Caco-2 (cell line): ENCODE measurements at regions not wholly inside any gene's neighbourhood (a gene's known extent, or its start where the extent isn't known, plus 50 kb on each side); places are given as distances from the start of the nearest gene placed in this dataset.
"Not testable (repeated sequence)": the region's sequence is repeated elsewhere in the genome, so short reads cannot be mapped to it uniquely, and the experiment has no call there.

Experiments
- BruUV-seq: library from RNA; stranded (reverse); fragments of 400-500 nt; replicated peaks from 2 replicates; lab custom pipeline; 2021; lab: Mats Ljungman, UMichigan
- CTCF ChIA-PET: fragments of 300-600 bp; sonication (Branson Sonifier 250); formaldehyde crosslinking; loops from one replicate; lab custom pipeline; 2022; ENCODE audit warnings: antibody characterized with exemption; lab: Charles Lee
- POLR2A ChIA-PET: fragments of 300-600 bp; sonication (Branson Sonifier 250); formaldehyde crosslinking; loops from one replicate; lab custom pipeline; 2022; ENCODE audit warnings: antibody characterized with exemption; lab: Charles Lee
- DNase-seq, 2 experiments: peaks; one replicate each; pipeline versions ENCODE4 v3.0.0 to v3.0.0-alpha.2; 2020 to 2022
- H3K27me3 ChIP-seq: replicated peaks from 2 replicates; pipeline ENCODE4 v1.6.0; 2011; ENCODE audit warnings: low read length; ENCODE audit not compliant: control insufficient read depth, insufficient read depth
- H3K36me3 ChIP-seq: 2 replicates; pipeline ENCODE4 v1.5.1; 2011; ENCODE audit warnings: low read length; ENCODE audit not compliant: control insufficient read depth, insufficient read depth
- H3K4me1 ChIP-seq: fragments of 250-450 bp; sonication (Bioruptor Pico); 2 replicates; pipeline ENCODE4 v1.5.1; 2020; ENCODE audit warnings: mild to moderate bottlenecking
- H3K4me3 ChIP-seq: 2 replicates; pipeline ENCODE4 v1.5.1; 2011; ENCODE audit warnings: low read depth, mild to moderate bottlenecking, control low read depth, low read length
- H3K9me3 ChIP-seq: fragments of 250-450 bp; sonication (Bioruptor Pico); 2 replicates; pipeline ENCODE4 v1.5.1; 2020; ENCODE audit warnings: mild to moderate bottlenecking, moderate library complexity
- H3K27ac Mint-ChIP-seq: one replicate; pipeline ENCODE4 v1.8.0; 2022; ENCODE audit warnings: mixed read lengths; ENCODE audit not compliant: unreplicated experiment
- H3K27me3 Mint-ChIP-seq: one replicate; pipeline ENCODE4 v1.8.0; 2022; ENCODE audit warnings: mixed read lengths; ENCODE audit not compliant: insufficient read depth, unreplicated experiment
- H3K36me3 Mint-ChIP-seq: one replicate; pipeline ENCODE4 v1.8.0; 2022; ENCODE audit warnings: mild to moderate bottlenecking, mixed read lengths; ENCODE audit not compliant: insufficient read depth, unreplicated experiment
- H3K4me1 Mint-ChIP-seq: one replicate; pipeline ENCODE4 v1.8.0; 2022; ENCODE audit warnings: low read depth, mixed read lengths; ENCODE audit not compliant: unreplicated experiment
- H3K4me3 Mint-ChIP-seq: one replicate; pipeline ENCODE4 v1.8.0; 2022; ENCODE audit warnings: mild to moderate bottlenecking, moderate library complexity, mixed read lengths; ENCODE audit not compliant: unreplicated experiment
- H3K9me3 Mint-ChIP-seq: one replicate; pipeline ENCODE4 v1.8.0; 2022; ENCODE audit warnings: mixed read lengths; ENCODE audit not compliant: unreplicated experiment
- intact Hi-C: fragments of 100-400 bp; cut with micrococcal nuclease; formaldehyde crosslinking; loops from one replicate; pipeline ENCODE4 v1.10.0; 2022; ENCODE audit not compliant: unreplicated experiment
- TF ChIP-seq, protein P1 (sequence below), 2 experiments: fragments of 200-600 bp in 1 of 2; IDR thresholded peaks; 1 replicate in 1 of 2; 2 replicates in 1 of 2; pipeline versions ENCODE4 v1.5.1 to v1.8.0; 2011 to 2022; ENCODE audit warnings: antibody characterized with exemption in 1 of 2, control low read depth in 1 of 2, inconsistent platforms in 1 of 2, low read depth in 1 of 2, low read length in 1 of 2, mild to moderate bottlenecking in 1 of 2, moderate library complexity in 1 of 2; ENCODE audit not compliant: insufficient read depth in 1 of 2, severe bottlenecking in 1 of 2, unreplicated experiment in 1 of 2

DNA sequence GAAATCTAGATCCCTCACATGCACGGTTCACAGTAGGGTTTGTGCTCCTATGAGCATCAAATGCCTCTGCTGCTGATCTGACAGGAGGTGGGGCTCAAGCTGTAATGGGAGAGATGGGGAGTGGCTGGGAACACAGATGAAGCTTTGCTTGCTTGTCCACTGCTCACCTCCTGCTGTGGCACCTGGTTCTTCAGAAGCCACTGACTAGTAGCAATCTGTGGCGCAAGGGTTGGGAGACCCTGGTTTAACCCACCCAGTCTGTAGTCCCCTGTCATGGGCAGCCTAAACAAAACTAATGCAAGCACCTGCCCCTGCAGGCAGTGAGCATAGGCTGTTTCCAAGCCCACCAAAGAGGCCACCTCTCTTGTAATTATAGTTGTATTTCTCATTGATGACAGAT is 116.6 kb downstream of the SHOX start:
- H3K36me3 Mint-ChIP-seq: no peaks in the 10 kb centered on the region
- no peaks in the 10 kb centered on the region for H3K9me3 ChIP-seq
- intact Hi-C loops: no loop called here
- CTCF ChIA-PET: no interaction called here
- no peaks in the 10 kb centered on the region for H3K27me3 ChIP-seq
- H3K4me1 ChIP-seq: no peaks in the 10 kb centered on the region
- no peak overlapping the region for H3K4me3 ChIP-seq
- no peak overlapping the region for H3K27ac Mint-ChIP-seq
- POLR2A ChIA-PET: no interaction called here
- H3K4me3 Mint-ChIP-seq: no peak overlapping the region
- H3K36me3 ChIP-seq: no peaks in the 10 kb centered on the region
- DNase-seq: no peak
- peaks cover 48% of the 10 kb centered on the region for H3K9me3 Mint-ChIP-seq
- BruUV-seq: no TSS peak
- TF ChIP-seq, protein P1, sequence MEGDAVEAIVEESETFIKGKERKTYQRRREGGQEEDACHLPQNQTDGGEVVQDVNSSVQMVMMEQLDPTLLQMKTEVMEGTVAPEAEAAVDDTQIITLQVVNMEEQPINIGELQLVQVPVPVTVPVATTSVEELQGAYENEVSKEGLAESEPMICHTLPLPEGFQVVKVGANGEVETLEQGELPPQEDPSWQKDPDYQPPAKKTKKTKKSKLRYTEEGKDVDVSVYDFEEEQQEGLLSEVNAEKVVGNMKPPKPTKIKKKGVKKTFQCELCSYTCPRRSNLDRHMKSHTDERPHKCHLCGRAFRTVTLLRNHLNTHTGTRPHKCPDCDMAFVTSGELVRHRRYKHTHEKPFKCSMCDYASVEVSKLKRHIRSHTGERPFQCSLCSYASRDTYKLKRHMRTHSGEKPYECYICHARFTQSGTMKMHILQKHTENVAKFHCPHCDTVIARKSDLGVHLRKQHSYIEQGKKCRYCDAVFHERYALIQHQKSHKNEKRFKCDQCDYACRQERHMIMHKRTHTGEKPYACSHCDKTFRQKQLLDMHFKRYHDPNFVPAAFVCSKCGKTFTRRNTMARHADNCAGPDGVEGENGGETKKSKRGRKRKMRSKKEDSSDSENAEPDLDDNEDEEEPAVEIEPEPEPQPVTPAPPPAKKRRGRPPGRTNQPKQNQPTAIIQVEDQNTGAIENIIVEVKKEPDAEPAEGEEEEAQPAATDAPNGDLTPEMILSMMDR (IDR thresholded peaks at IDR 0.05; ENCODE audit: insufficient read depth in 1 of 2, low read depth in 1 of 2, low read length in 1 of 2, severe bottlenecking in 1 of 2, unreplicated experiment in 1 of 2): no peak
- H3K27me3 Mint-ChIP-seq: peaks cover 4% of the 10 kb centered on the region
- H3K4me1 Mint-ChIP-seq: no peaks in the 10 kb centered on the region

DNA sequence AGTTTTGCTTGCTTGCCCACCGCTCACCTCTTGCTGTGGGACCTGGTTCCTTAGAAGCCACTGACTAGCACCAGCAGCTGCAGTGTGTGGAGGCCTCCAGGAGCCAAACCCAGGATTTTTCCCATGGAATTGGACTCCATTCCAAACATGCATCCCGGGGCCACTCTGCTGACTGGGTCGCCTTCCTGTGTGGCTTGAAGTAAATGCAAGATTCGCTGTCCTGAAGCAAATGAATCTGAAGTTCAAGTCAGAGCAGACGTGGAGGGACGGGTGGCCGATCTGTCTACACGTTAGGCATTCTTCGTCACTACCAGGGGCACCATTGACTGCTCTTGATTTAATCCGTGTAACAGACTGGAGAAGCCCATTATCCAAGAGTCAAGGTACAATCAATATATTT is 109.0 kb downstream of the SHOX start:
- no peaks in the 10 kb centered on the region for H3K36me3 ChIP-seq
- ChIA-PET CTCF (no interaction called here), POLR2A (no interaction called here)
- Mint-ChIP-seq H3K27ac (no peak overlapping the region), H3K9me3 (peaks cover 24% of the 10 kb centered on the region), H3K4me1 (no peaks in the 10 kb centered on the region), H3K27me3 (no peaks in the 10 kb centered on the region), H3K36me3 (no peaks in the 10 kb centered on the region), H3K4me3 (no peak overlapping the region)
- no peak overlapping the region for H3K4me3 ChIP-seq
- TF ChIP-seq, protein P1 (IDR thresholded peaks at IDR 0.05; ENCODE audit: insufficient read depth in 1 of 2, low read depth in 1 of 2, low read length in 1 of 2, severe bottlenecking in 1 of 2, unreplicated experiment in 1 of 2): no peak
- no peaks in the 10 kb centered on the region for H3K27me3 ChIP-seq
- no TSS peak for BruUV-seq
- no peak for DNase-seq
- intact Hi-C loops: no loop called here
- H3K4me1 ChIP-seq: no peaks in the 10 kb centered on the region
- no peaks in the 10 kb centered on the region; the same call in 1 of the 2 replicates for H3K9me3 ChIP-seq

DNA sequence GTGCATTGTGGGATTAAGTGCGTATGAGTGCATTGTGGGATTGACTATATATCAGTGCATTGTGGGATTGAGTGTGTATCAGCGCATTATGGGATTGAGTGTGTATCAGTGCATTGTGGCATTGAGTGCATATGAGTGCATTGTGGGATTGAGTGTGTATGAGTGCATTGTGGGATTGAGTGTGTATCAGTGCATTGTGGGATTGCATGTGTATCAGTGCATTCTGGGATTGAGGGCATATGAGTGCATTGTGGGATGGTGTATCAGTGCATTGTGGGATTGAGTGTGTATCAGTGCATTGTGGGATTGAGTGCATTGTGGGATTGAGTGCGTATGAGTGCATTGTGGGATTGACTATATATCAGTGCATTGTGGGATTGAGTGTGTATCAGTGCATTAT is 106.4 kb downstream of the SHOX start:
- H3K4me1 ChIP-seq, CTCF ChIA-PET, H3K36me3 ChIP-seq, H3K9me3 ChIP-seq, H3K27ac Mint-ChIP-seq, H3K27me3 Mint-ChIP-seq, H3K4me3 Mint-ChIP-seq, POLR2A ChIA-PET, H3K27me3 ChIP-seq, DNase-seq, intact Hi-C loops, BruUV-seq, H3K36me3 Mint-ChIP-seq, H3K9me3 Mint-ChIP-seq, H3K4me1 Mint-ChIP-seq, H3K4me3 ChIP-seq: not testable (repeated sequence)

DNA sequence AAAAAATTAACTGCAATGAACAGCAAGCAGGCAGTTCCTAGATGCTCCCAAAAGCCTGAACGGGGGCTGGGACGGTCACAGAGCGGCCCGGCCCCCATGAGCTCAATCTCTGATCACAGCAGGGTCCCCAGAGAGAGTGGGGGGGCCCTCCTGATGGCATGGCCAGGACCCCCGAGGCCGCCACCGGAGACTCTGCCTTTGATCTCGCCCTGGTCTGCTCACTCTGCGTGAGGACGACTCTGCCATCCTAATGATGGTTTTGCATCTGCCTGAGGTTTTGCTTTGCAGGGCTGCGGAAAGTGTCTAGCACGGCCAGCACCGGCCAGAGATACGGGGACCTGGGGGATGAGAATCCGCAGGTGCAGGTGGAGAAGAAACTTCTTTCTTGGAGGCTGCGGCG is 103.8 kb downstream of the SHOX start:
- no peak overlapping the region for H3K4me3 Mint-ChIP-seq
- H3K27ac Mint-ChIP-seq: no peak overlapping the region
- H3K27me3 ChIP-seq: no peaks in the 10 kb centered on the region
- H3K9me3 ChIP-seq: no peaks in the 10 kb centered on the region
- ChIA-PET CTCF (no interaction called here), POLR2A (no interaction called here)
- no peak overlapping the region for H3K4me3 ChIP-seq
- H3K4me1 ChIP-seq: no peaks in the 10 kb centered on the region
- intact Hi-C loops: no loop called here
- DNase-seq: no peak
- no TSS peak for BruUV-seq
- H3K27me3 Mint-ChIP-seq: no peaks in the 10 kb centered on the region
- no peaks in the 10 kb centered on the region for H3K36me3 Mint-ChIP-seq
- TF ChIP-seq, protein P1 (IDR thresholded peaks at IDR 0.05; ENCODE audit: insufficient read depth in 1 of 2, low read depth in 1 of 2, low read length in 1 of 2, severe bottlenecking in 1 of 2, unreplicated experiment in 1 of 2): no peak
- H3K36me3 ChIP-seq: no peaks in the 10 kb centered on the region
- H3K4me1 Mint-ChIP-seq: no peaks in the 10 kb centered on the region
- peaks cover 11% of the 10 kb centered on the region for H3K9me3 Mint-ChIP-seq
